A549 (cell line): ENCODE measurements at regions not wholly inside any gene's neighbourhood (a gene's known extent, or its start where the extent isn't known, plus 50 kb on each side); places are given as distances from the start of the nearest gene placed in this dataset.

Source experiments
- ATAC-seq, 2 experiments: fragments of 200-7000 bp in 1 of 2; fragments of >200 bp in 1 of 2; cut with Nextera tagmentation in 1 of 2; cut with Tn5 transposase in 1 of 2; 3 replicates each; pipeline versions ENCODE4 v1.8.0 to v1.9.1; 2018 to 2020; ENCODE audit warnings: mild to moderate bottlenecking in 1 of 2, moderate library complexity in 1 of 2
- CTCF ChIA-PET: fragments of 300-600 bp; sonication (Branson Sonifier 250); formaldehyde crosslinking; extraction: SDS; loops from one replicate; lab custom pipeline; 2021; ENCODE audit warnings: antibody characterized with exemption, inconsistent platforms; lab: Yijun Ruan, JAX
- POLR2A ChIA-PET: fragments of 350-600 bp; formaldehyde crosslinking; extraction: SDS; loops from one replicate; lab custom pipeline; 2021; ENCODE audit warnings: antibody characterized with exemption, inconsistent platforms; lab: Yijun Ruan, JAX
- DNase-seq, 2 experiments: peaks; one replicate each; pipeline versions ENCODE4 v3.0.0 to v3.0.0-alpha.2; 2011 to 2016; ENCODE audit warnings: low read depth in 1 of 2, low spot score in 1 of 2
- FAIRE-seq: peaks from 2 replicates; lab custom pipeline; 2011; peaks lifted over from hg19 to GRCh38; lab: Jason Lieb, UNC
- H3K27ac ChIP-seq, 2 experiments: fragments of >200 bp; sonication (Bioruptor Twin); formaldehyde crosslinking; 3 replicates each; pipeline ENCODE4 v1.5.1; 2016 to 2017
- H3K4me1 ChIP-seq: fragments of >200 bp; sonication (Bioruptor Twin); formaldehyde crosslinking; 3 replicates; pipeline ENCODE4 v1.6.1; 2016
- H3K4me2 ChIP-seq: fragments of >200 bp; sonication (Bioruptor Twin); formaldehyde crosslinking; 3 replicates; pipeline ENCODE4 v1.6.1; 2016
- H3K4me3 ChIP-seq: fragments of >200 bp; sonication (Bioruptor Twin); formaldehyde crosslinking; 3 replicates; pipeline ENCODE4 v1.5.1; 2016
- H3K9me3 ChIP-seq: fragments of >200 bp; sonication (Bioruptor Twin); formaldehyde crosslinking; 3 replicates; pipeline ENCODE4 v1.6.1; 2016
- BHLHE40 ChIP-seq: IDR thresholded peaks from 2 replicates; pipeline ENCODE4 v1.6.1; 2012; ENCODE audit warnings: low read depth, low read length, inconsistent platforms
- CHD4 ChIP-seq: fragments of 200-600 bp; sonication (generic); IDR thresholded peaks from 2 replicates; pipeline ENCODE4 v1.6.1; 2016; ENCODE audit warnings: antibody characterized with exemption, mild to moderate bottlenecking, borderline replicate concordance
- EHF ChIP-seq: fragments of 250-450 bp; sonication (Bioruptor Pico); IDR thresholded peaks from 2 replicates; pipeline ENCODE4 v1.5.0; 2020; ENCODE audit warnings: mild to moderate bottlenecking
- EHMT2 ChIP-seq: fragments of 200-600 bp; sonication (generic); IDR thresholded peaks from 2 replicates; pipeline ENCODE4 v1.6.1; 2016; ENCODE audit warnings: antibody characterized with exemption, low read depth, mild to moderate bottlenecking, moderate library complexity
- EP300 ChIP-seq, 2 experiments: fragments of >200 bp; sonication (Bioruptor Twin); formaldehyde crosslinking; IDR thresholded peaks; 2 replicates in 1 of 2; 3 replicates in 1 of 2; pipeline ENCODE4 v1.6.1; 2016 to 2017
- FOSB ChIP-seq: fragments of 250-450 bp; sonication (Bioruptor Pico); IDR thresholded peaks from 2 replicates; pipeline ENCODE4 v1.5.0; 2020; ENCODE audit warnings: mild to moderate bottlenecking, moderate library complexity
- FOXS1 ChIP-seq: fragments of 250-450 bp; sonication (Bioruptor Pico); IDR thresholded peaks from 2 replicates; pipeline ENCODE4 v1.5.0; 2020; ENCODE audit warnings: mild to moderate bottlenecking, moderate library complexity
- GATA3 ChIP-seq: IDR thresholded peaks from 2 replicates; pipeline ENCODE4 v1.6.1; 2012; ENCODE audit warnings: borderline replicate concordance
- JUN ChIP-seq, 2 experiments: fragments of >200 bp; sonication (Bioruptor Twin); formaldehyde crosslinking; IDR thresholded peaks; 2 replicates in 1 of 2; 3 replicates in 1 of 2; pipeline ENCODE4 v1.6.1; 2016 to 2017
- JUNB ChIP-seq: fragments of >200 bp; sonication (Bioruptor Twin); formaldehyde crosslinking; IDR thresholded peaks from 2 replicates; pipeline ENCODE4 v1.6.1; 2016
- MAZ ChIP-seq: fragments of 150-350 bp; IDR thresholded peaks from 2 replicates; pipeline ENCODE4 v1.6.1; 2014; ENCODE audit warnings: antibody characterized with exemption, low read depth, low read length, borderline replicate concordance
- MYC ChIP-seq: IDR thresholded peaks from 2 replicates; pipeline ENCODE4 v1.6.1; 2012; ENCODE audit warnings: mild to moderate bottlenecking, inconsistent platforms, low read length, improper control_type of control experiment, borderline replicate concordance
- NFE2L2 ChIP-seq: fragments of 150-350 bp; conservative IDR thresholded peaks from 2 replicates; pipeline ENCODE4 v1.6.1; 2014; ENCODE audit warnings: low read length
- PHF8 ChIP-seq: fragments of 200-600 bp; sonication (generic); IDR thresholded peaks from 2 replicates; pipeline ENCODE4 v1.6.1; 2016; ENCODE audit warnings: low read depth, mild to moderate bottlenecking, antibody characterized with exemption, moderate library complexity, borderline replicate concordance
- POLR2A ChIP-seq: IDR thresholded peaks from 2 replicates; pipeline ENCODE4 v1.6.1; 2012; ENCODE audit warnings: mild to moderate bottlenecking, low read length
- SREBF2 ChIP-seq: fragments of 450-650 bp; IDR thresholded peaks from 2 replicates; pipeline ENCODE4 v1.6.1; 2014; ENCODE audit warnings: mild to moderate bottlenecking, moderate library complexity
- TFCP2L1 ChIP-seq: fragments of 250-450 bp; sonication (Bioruptor Pico); IDR thresholded peaks from 2 replicates; pipeline ENCODE4 v1.5.0; 2021; ENCODE audit warnings: mild to moderate bottlenecking
- TP53 ChIP-seq: fragments of 250-450 bp; sonication (Bioruptor Pico); IDR thresholded peaks from 2 replicates; pipeline ENCODE4 v1.5.0; 2021; ENCODE audit warnings: mild to moderate bottlenecking, moderate library complexity
- WGBS: methylation state at CpG from one replicate; pipeline ENCODE4 v1.1.6; 2017; ENCODE audit errors: missing lambda C conversion rate; 5-methylcytosine and 5-hydroxymethylcytosine counted together
- TF ChIP-seq, protein P1 (sequence below): fragments of 250-450 bp; sonication (Bioruptor Pico); IDR thresholded peaks from 2 replicates; pipeline ENCODE4 v1.5.0; 2020; ENCODE audit warnings: low read depth, mild to moderate bottlenecking, moderate library complexity
- TF ChIP-seq, protein P2 (sequence below): fragments of >200 bp; sonication (Bioruptor Twin); formaldehyde crosslinking; IDR thresholded peaks from 3 replicates; pipeline ENCODE4 v1.5.1; 2016
- TF ChIP-seq, protein P3 (sequence below): fragments of 250-450 bp; sonication (Bioruptor Pico); IDR thresholded peaks from 2 replicates; pipeline ENCODE4 v1.5.0; 2021; ENCODE audit warnings: mild to moderate bottlenecking, moderate library complexity, borderline replicate concordance
- TF ChIP-seq, protein P4 (sequence below): fragments of 150-350 bp; IDR thresholded peaks from 2 replicates; pipeline ENCODE4 v1.6.1; 2014; ENCODE audit warnings: low read depth, mild to moderate bottlenecking, low read length

DNA sequence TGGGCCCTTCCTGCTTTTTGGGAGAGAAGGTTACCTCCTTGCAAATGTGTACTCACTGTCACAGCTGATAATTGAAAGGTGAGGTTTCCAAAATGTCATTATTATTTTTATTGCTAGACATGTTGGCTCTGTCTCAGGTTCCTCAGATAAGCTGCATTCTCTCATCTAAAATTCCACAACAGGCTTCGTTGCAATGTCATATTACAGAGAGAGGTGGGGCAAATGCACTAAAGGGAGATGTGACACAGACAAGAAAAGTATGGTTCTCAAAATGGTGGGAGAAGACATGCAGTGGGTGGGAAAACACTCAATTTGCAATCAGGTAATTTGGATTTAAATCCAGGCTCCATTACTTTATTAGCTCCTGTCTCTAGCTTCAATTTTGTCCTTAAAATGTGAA is 256.4 kb upstream of the POU3F2 start:
- FAIRE-seq (no peak), ATAC-seq (no peak)
- H3K4me1 ChIP-seq, result no peaks in the 10 kb centered on the region
- TF ChIP-seq MAZ, result no peak
- no peak for TF ChIP-seq FOXS1 (CRISPR knock-in tag)
- no peak for TF ChIP-seq POLR2A
- no peak for TF ChIP-seq TP53 (CRISPR knock-in tag)
- no peak for TF ChIP-seq PHF8
- TF ChIP-seq, all 56 proteins: peak for 0
- Histone ChIP-seq H3K27ac (no peak overlapping the region), H3K4me3 (no peak overlapping the region), H3K4me2 (no peak overlapping the region), H3K9me3 (no peaks in the 10 kb centered on the region)
- ChIA-PET CTCF (no interaction called here), POLR2A (no interaction called here)
- WGBS, result 0% methylated on average over 1 of the region's 1 CpG
- DNase-seq, result no peak

DNA sequence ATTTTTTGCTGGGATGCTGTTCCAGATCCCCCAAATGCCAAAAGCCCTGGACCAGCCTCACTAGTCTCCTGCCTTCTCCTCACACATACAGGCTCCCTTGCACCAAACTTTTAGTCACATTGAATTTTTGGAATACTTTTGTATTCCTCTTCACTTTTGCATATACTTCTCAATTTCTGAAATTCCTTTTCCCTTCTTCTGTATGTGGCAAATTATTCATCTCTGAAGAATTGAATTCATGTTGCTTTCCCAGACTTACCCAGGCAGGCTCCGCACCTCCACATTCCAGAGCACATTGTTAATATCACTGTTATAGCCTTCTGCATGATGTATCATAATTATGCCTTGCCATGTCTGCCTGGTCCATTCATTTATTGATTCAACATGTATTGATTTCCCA is 255.3 kb upstream of the POU3F2 start:
- no peak for TF ChIP-seq BHLHE40
- TF ChIP-seq FOSB (CRISPR knock-in tag), result no peak
- no peak for TF ChIP-seq JUN (IDR thresholded peaks at IDR 0.05)
- no peak for TF ChIP-seq GATA3
- TF ChIP-seq CHD4, result no peak
- TF ChIP-seq, protein P1, sequence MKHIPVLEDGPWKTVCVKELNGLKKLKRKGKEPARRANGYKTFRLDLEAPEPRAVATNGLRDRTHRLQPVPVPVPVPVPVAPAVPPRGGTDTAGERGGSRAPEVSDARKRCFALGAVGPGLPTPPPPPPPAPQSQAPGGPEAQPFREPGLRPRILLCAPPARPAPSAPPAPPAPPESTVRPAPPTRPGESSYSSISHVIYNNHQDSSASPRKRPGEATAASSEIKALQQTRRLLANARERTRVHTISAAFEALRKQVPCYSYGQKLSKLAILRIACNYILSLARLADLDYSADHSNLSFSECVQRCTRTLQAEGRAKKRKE (CRISPR knock-in tag), result no peak
- TF ChIP-seq, protein P2, sequence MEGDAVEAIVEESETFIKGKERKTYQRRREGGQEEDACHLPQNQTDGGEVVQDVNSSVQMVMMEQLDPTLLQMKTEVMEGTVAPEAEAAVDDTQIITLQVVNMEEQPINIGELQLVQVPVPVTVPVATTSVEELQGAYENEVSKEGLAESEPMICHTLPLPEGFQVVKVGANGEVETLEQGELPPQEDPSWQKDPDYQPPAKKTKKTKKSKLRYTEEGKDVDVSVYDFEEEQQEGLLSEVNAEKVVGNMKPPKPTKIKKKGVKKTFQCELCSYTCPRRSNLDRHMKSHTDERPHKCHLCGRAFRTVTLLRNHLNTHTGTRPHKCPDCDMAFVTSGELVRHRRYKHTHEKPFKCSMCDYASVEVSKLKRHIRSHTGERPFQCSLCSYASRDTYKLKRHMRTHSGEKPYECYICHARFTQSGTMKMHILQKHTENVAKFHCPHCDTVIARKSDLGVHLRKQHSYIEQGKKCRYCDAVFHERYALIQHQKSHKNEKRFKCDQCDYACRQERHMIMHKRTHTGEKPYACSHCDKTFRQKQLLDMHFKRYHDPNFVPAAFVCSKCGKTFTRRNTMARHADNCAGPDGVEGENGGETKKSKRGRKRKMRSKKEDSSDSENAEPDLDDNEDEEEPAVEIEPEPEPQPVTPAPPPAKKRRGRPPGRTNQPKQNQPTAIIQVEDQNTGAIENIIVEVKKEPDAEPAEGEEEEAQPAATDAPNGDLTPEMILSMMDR, result no peak
- TF ChIP-seq, all 56 proteins: peak for 0
- WGBS, result 11% methylated on average over 1 of the region's 1 CpG
- H3K4me1 ChIP-seq, result no peaks in the 10 kb centered on the region
- H3K4me3 ChIP-seq, result no peak overlapping the region
- no peaks in the 10 kb centered on the region for H3K9me3 ChIP-seq
- FAIRE-seq (no peak), ATAC-seq (no peak), DNase-seq (no peak)
- H3K4me2 ChIP-seq, result no peak overlapping the region
- H3K27ac ChIP-seq, result no peak overlapping the region
- ChIA-PET POLR2A (no interaction called here), CTCF (no interaction called here)

DNA sequence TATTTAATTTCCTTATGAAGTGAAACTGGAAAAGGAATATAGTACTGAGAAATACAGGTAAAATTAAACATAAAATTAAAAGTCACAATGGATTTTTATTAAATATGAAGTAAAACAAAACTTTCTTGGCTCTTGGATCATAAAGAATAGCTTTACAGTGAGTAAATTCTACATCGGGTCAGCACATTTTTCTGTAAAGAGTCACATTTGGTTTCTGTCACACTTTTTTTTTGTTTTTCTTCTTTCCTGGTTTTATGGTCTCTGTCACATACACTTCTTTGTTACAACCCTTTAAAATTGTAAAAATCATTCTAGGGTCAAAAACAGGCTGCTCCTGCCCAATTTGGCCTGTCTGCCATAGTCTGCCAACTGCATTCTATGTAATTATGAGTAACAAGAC is 254.4 kb upstream of the POU3F2 start:
- POLR2A ChIA-PET, result no interaction called here
- CTCF ChIA-PET, result no interaction called here
- TF ChIP-seq EP300 (IDR thresholded peaks at IDR 0.05), result no peak
- no peak for TF ChIP-seq FOSB (CRISPR knock-in tag)
- no peak for TF ChIP-seq MYC
- no peak for TF ChIP-seq TP53 (CRISPR knock-in tag)
- TF ChIP-seq EHF (CRISPR knock-in tag), result no peak
- TF ChIP-seq NFE2L2, result no peak
- ATAC-seq (no peak), FAIRE-seq (no peak), DNase-seq (no peak)
- no peak overlapping the region for H3K4me3 ChIP-seq
- H3K4me2 ChIP-seq, result no peak overlapping the region
- no peaks in the 10 kb centered on the region for H3K9me3 ChIP-seq
- H3K27ac ChIP-seq, result no peak overlapping the region
- H3K4me1 ChIP-seq, result no peaks in the 10 kb centered on the region
- 0% methylated on average over 1 of the region's 1 CpG for WGBS

DNA sequence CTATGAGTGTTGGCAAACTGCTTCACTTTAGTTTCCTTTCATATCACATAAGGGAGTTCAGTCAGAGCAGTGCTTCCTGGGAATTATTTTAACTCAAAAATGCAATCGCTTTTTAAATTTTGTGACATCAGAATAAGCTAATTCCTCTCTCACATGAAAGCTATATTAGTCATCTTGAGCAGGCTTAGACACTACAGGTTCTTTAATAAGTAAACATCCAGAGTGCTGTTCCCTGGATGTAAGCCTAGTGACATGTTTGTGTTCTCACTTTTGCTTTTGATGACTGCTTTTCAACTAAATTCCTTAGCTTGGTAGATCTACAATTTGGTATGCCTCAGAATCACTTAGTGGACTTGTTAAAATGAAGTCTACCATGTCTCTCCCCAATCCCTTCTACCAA is 252.7 kb upstream of the POU3F2 start:
- ChIA-PET CTCF (no interaction called here), POLR2A (no interaction called here)
- WGBS, result 0% methylated on average over 1 of the region's 1 CpG
- ATAC-seq, result no peak
- Histone ChIP-seq H3K4me1 (no peaks in the 10 kb centered on the region), H3K4me3 (no peak overlapping the region), H3K27ac (no peak overlapping the region), H3K4me2 (no peak overlapping the region), H3K9me3 (no peaks in the 10 kb centered on the region)
- DNase-seq, result no peak
- TF ChIP-seq SREBF2 (no peak), EHMT2 (no peak), JUNB (no peak), NFE2L2 (no peak), CHD4 (no peak), PHF8 (no peak), TFCP2L1 (CRISPR knock-in tag) (no peak)
- TF ChIP-seq, protein P3, sequence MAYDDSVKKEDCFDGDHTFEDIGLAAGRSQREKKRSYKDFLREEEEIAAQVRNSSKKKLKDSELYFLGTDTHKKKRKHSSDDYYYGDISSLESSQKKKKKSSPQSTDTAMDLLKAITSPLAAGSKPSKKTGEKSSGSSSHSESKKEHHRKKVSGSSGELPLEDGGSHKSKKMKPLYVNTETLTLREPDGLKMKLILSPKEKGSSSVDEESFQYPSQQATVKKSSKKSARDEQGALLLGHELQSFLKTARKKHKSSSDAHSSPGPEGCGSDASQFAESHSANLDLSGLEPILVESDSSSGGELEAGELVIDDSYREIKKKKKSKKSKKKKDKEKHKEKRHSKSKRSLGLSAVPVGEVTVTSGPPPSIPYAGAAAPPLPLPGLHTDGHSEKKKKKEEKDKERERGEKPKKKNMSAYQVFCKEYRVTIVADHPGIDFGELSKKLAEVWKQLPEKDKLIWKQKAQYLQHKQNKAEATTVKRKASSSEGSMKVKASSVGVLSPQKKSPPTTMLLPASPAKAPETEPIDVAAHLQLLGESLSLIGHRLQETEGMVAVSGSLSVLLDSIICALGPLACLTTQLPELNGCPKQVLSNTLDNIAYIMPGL, result no peak
- TF ChIP-seq, protein P4, sequence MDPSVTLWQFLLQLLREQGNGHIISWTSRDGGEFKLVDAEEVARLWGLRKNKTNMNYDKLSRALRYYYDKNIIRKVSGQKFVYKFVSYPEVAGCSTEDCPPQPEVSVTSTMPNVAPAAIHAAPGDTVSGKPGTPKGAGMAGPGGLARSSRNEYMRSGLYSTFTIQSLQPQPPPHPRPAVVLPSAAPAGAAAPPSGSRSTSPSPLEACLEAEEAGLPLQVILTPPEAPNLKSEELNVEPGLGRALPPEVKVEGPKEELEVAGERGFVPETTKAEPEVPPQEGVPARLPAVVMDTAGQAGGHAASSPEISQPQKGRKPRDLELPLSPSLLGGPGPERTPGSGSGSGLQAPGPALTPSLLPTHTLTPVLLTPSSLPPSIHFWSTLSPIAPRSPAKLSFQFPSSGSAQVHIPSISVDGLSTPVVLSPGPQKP, result no peak
- FAIRE-seq, result no peak
